ENCODE measurements at regions not wholly inside any gene's neighbourhood (a gene's known extent, or its start where the extent isn't known, plus 50 kb on each side); places are given as distances from the start of the nearest gene placed in this dataset.
"Not testable (repeated sequence)": the region's sequence is repeated elsewhere in the genome, so short reads cannot be mapped to it uniquely, and the experiment has no call there.

DNA sequence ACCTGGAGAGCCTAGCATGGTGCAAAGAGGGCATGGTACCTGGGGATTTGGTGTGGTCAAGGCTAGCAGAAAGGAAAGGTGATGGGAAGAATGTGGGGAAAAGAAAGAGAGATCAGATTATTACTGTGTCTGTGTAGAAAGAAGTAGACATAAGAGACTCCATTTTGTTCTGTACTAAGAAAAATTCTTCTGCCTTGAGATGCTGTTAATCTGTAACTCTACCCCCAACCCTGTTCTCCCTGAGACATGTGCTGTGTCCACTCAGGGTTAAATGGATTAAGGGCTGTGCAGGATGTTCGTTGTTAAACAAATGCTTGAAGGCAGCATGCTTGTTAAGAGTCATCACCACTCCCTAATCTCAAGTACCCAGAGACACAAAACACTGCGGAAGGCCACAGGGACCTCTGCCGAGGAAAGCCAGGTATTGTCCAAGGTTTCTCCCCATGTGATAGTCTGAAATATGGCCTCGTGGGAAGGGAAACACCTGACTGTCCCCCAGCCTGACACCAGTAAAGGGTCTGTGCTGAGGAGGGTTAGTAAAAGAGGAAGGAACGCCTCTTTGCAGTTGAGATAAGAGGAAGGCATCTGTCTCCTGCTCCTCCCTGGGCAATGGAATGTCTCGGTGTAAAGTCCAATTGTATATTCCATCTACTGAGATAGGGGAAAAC is 99.4 kb downstream of the CEP44 start:
- not testable (repeated sequence) for H3K4me3 ChIP-seq (ENCODE audit: low read depth, low read length); H3K36me3 ChIP-seq (ENCODE audit: insufficient read depth, low read length); H2AFZ ChIP-seq (ENCODE audit: low read length, unreplicated experiment); H3K27ac ChIP-seq (ENCODE audit: low read depth, low read length); H3K27me3 ChIP-seq (ENCODE audit: insufficient read depth, low read length); H3K4me1 ChIP-seq (ENCODE audit: control insufficient read depth, insufficient read depth, low read length, unreplicated experiment); H3K79me2 ChIP-seq (ENCODE audit: control insufficient read depth, insufficient read depth, low read length, unreplicated experiment)

Measured in ACC112 (cell line).